ENCODE measurements at regions not wholly inside any gene's neighbourhood (a gene's known extent, or its start where the extent isn't known, plus 50 kb on each side); places are given as distances from the start of the nearest gene placed in this dataset.

GRCh38 chr1:2887941-2888855 lies 86.7 kb upstream of the TTC34 start:
- Histone ChIP-seq H3K9me2 (replicated peaks; ENCODE audit: insufficient read depth, low read length) (no peaks in the 10 kb centered on the region), H3K9me3 (ENCODE audit: insufficient read depth, low read length) (no peaks in the 10 kb centered on the region), H3F3A (ENCODE audit: insufficient read depth) (no peaks in the 10 kb centered on the region), H3K9ac (ENCODE audit: low read length) (no peak overlapping the region), H3K4me3 (ENCODE audit: insufficient read depth, low read length, poor library complexity, severe bottlenecking) (no peak overlapping the region), H3K79me2 (ENCODE audit: insufficient read depth, low read length) (no peaks in the 10 kb centered on the region), H2AFZ (ENCODE audit: low read depth, low read length, severe bottlenecking) (no peak overlapping the region), H3K36me3 (ENCODE audit: low read length) (no peaks in the 10 kb centered on the region), H3K27me3 (ENCODE audit: low read length) (no peaks in the 10 kb centered on the region), H3K27ac (ENCODE audit: low read depth, low read length) (no peak overlapping the region), H3K4me2 (ENCODE audit: low read depth, low read length, poor library complexity, severe bottlenecking) (no peak overlapping the region), H4K20me1 (ENCODE audit: low read depth, low read length) (no peaks in the 10 kb centered on the region)
- TF ChIP-seq EZH2phosphoT487 (conservative IDR thresholded peaks at IDR 0.05; ENCODE audit: low read length) (no peak), CTCF (IDR thresholded peaks at IDR 0.05; ENCODE audit: insufficient read depth, low read length, poor library complexity, severe bottlenecking) (no peak)

- Histone ChIP-seq H3K27ac (ENCODE audit: low read depth, low read length) (no peak overlapping the region), H4K20me1 (ENCODE audit: low read depth, low read length) (no peaks in the 10 kb centered on the region), H3F3A (ENCODE audit: insufficient read depth) (no peaks in the 10 kb centered on the region), H3K79me2 (ENCODE audit: insufficient read depth, low read length) (no peaks in the 10 kb centered on the region), H3K9me3 (ENCODE audit: insufficient read depth, low read length) (no peaks in the 10 kb centered on the region), H3K27me3 (ENCODE audit: low read length) (no peaks in the 10 kb centered on the region), H3K36me3 (ENCODE audit: low read length) (no peaks in the 10 kb centered on the region), H3K4me3 (ENCODE audit: insufficient read depth, low read length, poor library complexity, severe bottlenecking) (no peak overlapping the region), H3K9ac (ENCODE audit: low read length) (no peak overlapping the region), H3K4me2 (ENCODE audit: low read depth, low read length, poor library complexity, severe bottlenecking) (no peak overlapping the region), H2AFZ (ENCODE audit: low read depth, low read length, severe bottlenecking) (no peak overlapping the region), H3K9me2 (replicated peaks; ENCODE audit: insufficient read depth, low read length) (no peaks in the 10 kb centered on the region)
- TF ChIP-seq CTCF (IDR thresholded peaks at IDR 0.05; ENCODE audit: insufficient read depth, low read length, poor library complexity, severe bottlenecking) (no peak), EZH2phosphoT487 (conservative IDR thresholded peaks at IDR 0.05; ENCODE audit: low read length) (no peak)
These were observed 88.8 kb upstream of the TTC34 start for GRCh38 chr1:2890221-2890850.

- H3K4me2 ChIP-seq (ENCODE audit: low read depth, low read length, poor library complexity, severe bottlenecking), result no peak overlapping the region
- H2AFZ ChIP-seq (ENCODE audit: low read depth, low read length, severe bottlenecking), result no peak overlapping the region
- H3K9ac ChIP-seq (ENCODE audit: low read length), result no peak overlapping the region
- no peaks in the 10 kb centered on the region for H3K27me3 ChIP-seq (ENCODE audit: low read length)
- no peaks in the 10 kb centered on the region for H4K20me1 ChIP-seq (ENCODE audit: low read depth, low read length)
- H3K4me3 ChIP-seq (ENCODE audit: insufficient read depth, low read length, poor library complexity, severe bottlenecking), result no peak overlapping the region
- TF ChIP-seq CTCF (IDR thresholded peaks at IDR 0.05; ENCODE audit: insufficient read depth, low read length, poor library complexity, severe bottlenecking) (no peak), EZH2phosphoT487 (conservative IDR thresholded peaks at IDR 0.05; ENCODE audit: low read length) (no peak)
- H3K79me2 ChIP-seq (ENCODE audit: insufficient read depth, low read length), result no peaks in the 10 kb centered on the region
- no peaks in the 10 kb centered on the region for H3K9me3 ChIP-seq (ENCODE audit: insufficient read depth, low read length)
- H3K27ac ChIP-seq (ENCODE audit: low read depth, low read length), result no peak overlapping the region
- no peaks in the 10 kb centered on the region for H3K36me3 ChIP-seq (ENCODE audit: low read length)
- no peaks in the 10 kb centered on the region for H3K9me2 ChIP-seq (replicated peaks; ENCODE audit: insufficient read depth, low read length)
- H3F3A ChIP-seq (ENCODE audit: insufficient read depth), result no peaks in the 10 kb centered on the region
These were observed 90.5 kb upstream of the TTC34 start for GRCh38 chr1:2891923-2892448.

Data from SU-DHL-6 (cell line).